ENCODE measurements at regions not wholly inside any gene's neighbourhood (a gene's known extent, or its start where the extent isn't known, plus 50 kb on each side); places are given as distances from the start of the nearest gene placed in this dataset.

GRCh38 chr13:112003396-112003795 is 63.6 kb upstream of the SOX1 start:
- TF ChIP-seq CTCF (IDR thresholded peaks at IDR 0.05) (no peak), POLR2A (IDR thresholded peaks at IDR 0.05) (no peak)
